ENCODE measurements at regions not wholly inside any gene's neighbourhood (a gene's known extent, or its start where the extent isn't known, plus 50 kb on each side); places are given as distances from the start of the nearest gene placed in this dataset.
"Not testable (repeated sequence)": the region's sequence is repeated elsewhere in the genome, so short reads cannot be mapped to it uniquely, and the experiment has no call there.

- no peak for DNase-seq (ENCODE audit: low read depth in 3 of 3, low spot score in 2 of 3)
Measured at GRCh38 chr4:189823591-189823990, 117.1 kb upstream of the FRG1 start.

GRCh38 chr4:189825466-189825865 is 115.2 kb upstream of the FRG1 start:
- no peak for DNase-seq (ENCODE audit: low read depth in 3 of 3, low spot score in 2 of 3)

- DNase-seq (ENCODE audit: low read depth in 3 of 3, low spot score in 2 of 3) = no peak
Measured at GRCh38 chr4:189826657-189827056, 114.0 kb upstream of the FRG1 start.

GRCh38 chr4:189828081-189828697 is 112.5 kb upstream of the FRG1 start:
- no peak for DNase-seq (ENCODE audit: low read depth in 3 of 3, low spot score in 2 of 3)

GRCh38 chr4:189832528-189832927 is 108.1 kb upstream of the FRG1 start:
- DNase-seq (ENCODE audit: low read depth in 3 of 3, low spot score in 2 of 3) = no peak

GRCh38 chr4:189834616-189835015 is 106.1 kb upstream of the FRG1 start:
- no peak for DNase-seq (ENCODE audit: low read depth in 3 of 3, low spot score in 2 of 3)

GRCh38 chr4:189835505-189835904 is 105.2 kb upstream of the FRG1 start:
- DNase-seq (ENCODE audit: low read depth in 3 of 3, low spot score in 2 of 3) = no peak

- no peak for DNase-seq (ENCODE audit: low read depth in 3 of 3, low spot score in 2 of 3)
Measured at GRCh38 chr4:189837471-189837870, 103.2 kb upstream of the FRG1 start.

GRCh38 chr4:189838821-189839497 is 101.7 kb upstream of the FRG1 start:
- DNase-seq (ENCODE audit: low read depth in 3 of 3, low spot score in 2 of 3) = no peak

GRCh38 chr4:189840356-189840755 is 100.3 kb upstream of the FRG1 start:
- no peak for DNase-seq (ENCODE audit: low read depth in 3 of 3, low spot score in 2 of 3)

GRCh38 chr4:189843413-189844009 is 97.2 kb upstream of the FRG1 start:
- DNase-seq (ENCODE audit: low read depth in 3 of 3, low spot score in 2 of 3) = no peak

GRCh38 chr4:189845145-189845846 is 95.4 kb upstream of the FRG1 start:
- DNase-seq (ENCODE audit: low read depth in 3 of 3, low spot score in 2 of 3) = no peak

- DNase-seq (ENCODE audit: low read depth in 3 of 3, low spot score in 2 of 3) = not testable (repeated sequence)
Measured at GRCh38 chr4:189846094-189846493, 94.6 kb upstream of the FRG1 start.

GRCh38 chr4:189846608-189847007 is 94.1 kb upstream of the FRG1 start:
- DNase-seq (ENCODE audit: low read depth in 3 of 3, low spot score in 2 of 3) = not testable (repeated sequence)

GRCh38 chr4:189848672-189849071 is 92.0 kb upstream of the FRG1 start:
- DNase-seq (ENCODE audit: low read depth in 3 of 3, low spot score in 2 of 3) = not testable (repeated sequence)

- no peak for DNase-seq (ENCODE audit: low read depth in 3 of 3, low spot score in 2 of 3)
Measured at GRCh38 chr4:189850239-189850856, 90.3 kb upstream of the FRG1 start.

- DNase-seq (ENCODE audit: low read depth in 3 of 3, low spot score in 2 of 3) = no peak
Measured at GRCh38 chr4:189858435-189858834, 82.2 kb upstream of the FRG1 start.

GRCh38 chr4:189861101-189861500 is 79.6 kb upstream of the FRG1 start:
- no peak for DNase-seq (ENCODE audit: low read depth in 3 of 3, low spot score in 2 of 3)

- no peak for DNase-seq (ENCODE audit: low read depth in 3 of 3, low spot score in 2 of 3)
Measured at GRCh38 chr4:189869236-189869635, 71.4 kb upstream of the FRG1 start.

- no peak for DNase-seq (ENCODE audit: low read depth in 3 of 3, low spot score in 2 of 3)
Measured at GRCh38 chr4:189870511-189871234, 70.0 kb upstream of the FRG1 start.
